EL (cell line): ENCODE measurements at regions not wholly inside any gene's neighbourhood (a gene's known extent, or its start where the extent isn't known, plus 50 kb on each side); places are given as distances from the start of the nearest gene placed in this dataset.

Experiments
- DNase-seq: peaks from one replicate; pipeline ENCODE4 v3.0.0-alpha.2; 2016

- DNase-seq, result no peak
Observed at GRCh38 chr2:122357998-122358397, 602.5 kb downstream of the TSN start.

- DNase-seq, result no peak
Observed at GRCh38 chr2:122358729-122359128, 603.3 kb downstream of the TSN start.

DNA sequence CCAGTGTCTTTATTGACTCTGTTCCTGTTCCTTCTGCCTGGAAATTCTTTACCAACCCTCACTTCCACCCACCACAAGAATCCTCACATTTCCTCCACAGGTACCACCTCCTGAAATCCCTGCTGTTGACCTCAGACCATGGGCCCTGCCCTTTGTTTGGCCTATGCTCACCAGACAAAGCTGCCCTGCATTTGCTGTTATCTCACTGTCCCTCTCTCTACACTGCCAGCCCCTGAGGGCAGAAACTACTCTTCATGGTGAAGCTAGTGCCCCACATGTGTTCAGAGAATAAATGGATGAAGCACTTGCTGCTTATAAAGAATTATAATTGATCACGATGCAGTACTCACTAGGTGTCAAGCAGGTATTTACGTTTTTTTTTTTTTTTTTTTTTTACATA is 608.4 kb downstream of the TSN start:
- DNase-seq, result no peak

DNA sequence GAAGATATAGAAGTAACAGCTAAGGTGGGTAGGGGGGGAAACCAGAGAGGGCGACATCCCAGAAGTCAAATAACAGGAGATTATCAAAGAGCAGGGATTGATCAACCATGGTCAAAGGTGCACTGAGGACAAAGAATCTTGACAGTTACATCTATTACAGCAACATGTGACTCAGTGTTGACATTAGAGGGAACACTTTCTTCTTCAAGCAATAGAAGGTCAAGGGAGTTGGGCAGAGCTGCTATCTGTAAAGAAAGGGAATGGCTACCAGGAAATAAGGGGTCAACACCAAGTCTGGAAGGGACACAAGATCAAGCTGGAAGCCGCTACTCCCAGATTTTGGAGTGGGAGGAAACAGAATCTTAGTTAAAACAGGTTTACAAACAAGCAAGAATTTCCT is 611.0 kb downstream of the TSN start:
- DNase-seq, result no peak

DNA sequence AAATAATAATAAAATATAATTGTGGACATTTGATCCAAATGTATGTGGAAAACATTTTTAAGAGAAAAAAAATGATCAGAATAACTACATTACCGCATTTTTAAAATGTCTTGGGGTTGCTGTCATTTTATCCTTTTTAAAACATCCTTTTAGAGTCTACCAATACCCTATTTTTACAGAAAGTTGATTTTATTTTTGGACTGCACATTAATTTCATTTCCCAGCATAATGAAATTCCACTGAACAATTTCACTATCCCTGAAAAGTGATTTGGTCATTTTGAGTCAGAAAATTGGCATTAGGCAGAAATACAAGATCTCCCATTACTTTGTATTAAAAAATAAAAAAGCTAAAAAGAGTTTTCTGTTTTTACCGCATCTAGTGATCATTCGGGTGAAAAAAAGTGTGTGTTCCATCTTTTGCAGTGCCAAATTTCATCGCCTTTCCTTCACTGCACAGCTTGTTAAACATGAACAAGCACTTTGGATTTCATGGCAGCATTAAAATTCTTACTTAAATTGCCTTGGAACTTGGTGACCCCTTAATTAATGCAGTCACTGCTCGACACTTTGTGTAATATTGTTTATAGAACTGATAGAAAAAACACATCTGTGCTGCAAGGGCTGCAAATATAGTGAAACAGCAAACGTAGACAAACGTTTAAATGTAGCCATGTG is 611.7 kb downstream of the TSN start:
- no peak for DNase-seq

DNA sequence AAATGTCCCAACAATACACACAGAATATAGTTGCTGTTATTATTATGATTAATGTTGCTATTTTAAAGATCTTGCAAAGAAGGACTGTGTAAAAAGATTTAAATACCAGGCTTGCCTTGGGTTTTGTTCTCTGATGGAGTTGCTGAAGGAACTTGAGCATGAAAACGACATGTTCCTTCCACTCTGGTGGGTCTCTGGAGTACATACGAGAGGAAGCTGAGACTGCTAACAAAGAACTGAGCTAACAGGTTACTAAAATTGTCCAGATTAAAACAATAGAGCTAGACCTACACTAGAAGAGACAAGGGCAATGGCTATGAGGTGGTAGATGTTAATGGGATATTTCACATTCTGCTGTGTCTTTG is 612.2 kb downstream of the TSN start:
- no peak for DNase-seq

GRCh38 chr2:122368576-122369243 is 613.3 kb downstream of the TSN start:
- no peak for DNase-seq

DNA sequence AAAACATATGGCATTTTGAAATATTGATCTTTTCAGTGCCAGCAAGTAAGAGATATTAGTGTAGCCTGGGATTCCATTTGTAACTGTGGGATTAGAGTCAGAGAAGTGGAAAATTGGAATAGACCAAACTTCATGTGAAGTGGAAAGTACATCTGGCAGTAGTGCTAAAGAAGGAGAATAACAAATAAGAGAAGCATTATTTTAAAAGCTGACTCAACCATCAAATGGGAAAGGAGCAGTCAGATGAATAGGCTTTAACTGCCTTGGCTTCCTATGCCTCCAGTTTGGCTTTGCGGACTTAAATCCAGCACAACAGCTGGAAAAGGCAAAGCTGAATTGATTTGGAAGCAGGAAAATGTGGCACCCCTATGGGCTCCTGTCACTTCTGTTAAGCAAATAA is 623.1 kb downstream of the TSN start:
- DNase-seq, result no peak

DNA sequence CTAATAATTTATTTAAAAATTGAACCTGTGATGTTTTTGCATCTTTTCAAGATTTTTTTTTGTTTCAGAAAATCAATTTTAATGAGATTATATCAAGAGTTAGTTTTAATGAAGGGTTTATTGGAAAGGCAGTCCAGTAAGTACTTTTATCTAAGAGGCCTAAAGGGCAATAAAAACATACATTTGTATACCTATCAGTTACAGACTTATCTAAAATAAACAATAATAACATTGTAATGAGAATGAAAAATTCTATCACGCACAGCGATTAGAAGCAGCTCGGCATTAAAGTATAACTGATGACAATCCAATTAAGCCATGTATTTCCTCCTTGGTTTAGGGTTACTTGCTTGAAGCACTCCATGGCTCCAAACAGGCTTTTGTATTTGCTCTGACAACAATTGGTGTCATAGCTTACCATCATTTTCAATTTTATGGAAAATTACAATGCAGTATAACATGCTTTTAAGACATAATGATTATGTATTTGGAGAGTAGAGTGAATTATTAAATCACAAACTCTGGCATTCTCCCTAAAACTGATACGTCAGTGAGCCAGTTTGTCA is 629.4 kb downstream of the TSN start:
- no peak for DNase-seq

DNA sequence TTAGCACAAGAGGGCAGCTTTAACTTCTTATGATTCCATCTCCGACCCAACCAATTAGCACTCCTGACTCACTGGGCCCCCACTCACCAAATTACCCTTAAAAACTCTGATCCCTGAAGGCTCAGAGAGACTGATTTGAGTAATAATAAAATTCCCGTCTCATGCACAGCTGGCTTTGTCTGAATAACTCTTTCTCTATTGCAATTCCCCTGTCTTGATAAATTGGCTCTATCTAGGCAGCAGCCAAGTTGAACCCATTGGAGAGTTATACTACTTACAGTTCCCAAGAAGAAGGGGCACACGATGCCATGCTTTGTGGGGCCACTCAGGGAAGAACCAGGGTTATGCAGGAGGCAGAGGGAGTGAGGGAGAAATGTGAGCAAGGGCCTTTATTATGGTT is 632.8 kb downstream of the TSN start:
- no peak for DNase-seq

- DNase-seq, result no peak
Observed at GRCh38 chr2:122389694-122390093, 634.2 kb downstream of the TSN start.

- no peak for DNase-seq
Observed at GRCh38 chr2:122390406-122390805, 635.0 kb downstream of the TSN start.

GRCh38 chr2:122391726-122392125 is 636.3 kb downstream of the TSN start:
- no peak for DNase-seq

DNA sequence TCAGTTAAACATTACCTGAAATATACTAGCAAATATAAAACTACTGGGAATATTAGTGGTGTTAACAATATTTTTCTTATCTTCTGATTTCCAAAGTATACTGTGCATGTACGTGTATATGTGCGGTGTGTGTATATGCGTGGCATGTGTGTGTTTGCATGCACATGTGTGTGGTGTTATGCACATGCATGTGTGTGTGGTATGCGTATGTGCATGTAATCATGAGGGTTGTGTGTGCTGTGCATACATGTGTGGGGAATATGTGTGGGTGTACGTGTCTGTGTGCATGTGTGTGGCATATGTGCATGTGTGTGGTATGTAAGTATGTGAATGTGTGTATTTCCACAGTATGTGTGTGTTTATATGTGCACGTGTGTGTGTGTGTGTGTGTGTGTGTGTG is 640.2 kb downstream of the TSN start:
- DNase-seq, result no peak

- DNase-seq, result no peak
Observed at GRCh38 chr2:122411231-122411630, 655.8 kb downstream of the TSN start.

DNA sequence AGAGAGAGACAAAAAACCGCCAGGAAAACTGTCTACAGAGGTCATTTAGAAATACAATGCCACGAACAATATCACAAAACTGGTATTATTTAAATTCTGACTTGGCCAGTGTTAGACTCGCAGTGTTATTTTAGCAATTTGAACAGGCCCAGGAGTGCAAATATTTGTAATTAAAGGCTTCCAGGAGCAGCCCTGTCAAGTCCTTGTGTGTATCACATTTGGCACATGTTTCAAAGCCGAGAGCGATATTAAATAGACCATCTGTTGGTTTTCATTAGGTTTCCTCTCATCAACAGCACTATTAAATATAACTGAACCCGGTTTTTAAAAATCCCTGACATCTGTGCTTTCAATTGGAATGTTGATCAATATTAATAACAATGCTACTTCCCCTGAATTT is 656.9 kb downstream of the TSN start:
- no peak for DNase-seq

- DNase-seq, result no peak
Observed at GRCh38 chr2:122414902-122415301, 659.5 kb downstream of the TSN start.

GRCh38 chr2:122417114-122417513 is 661.7 kb downstream of the TSN start:
- no peak for DNase-seq

- DNase-seq, result no peak
Observed at GRCh38 chr2:122421775-122422174, 666.3 kb downstream of the TSN start.

DNA sequence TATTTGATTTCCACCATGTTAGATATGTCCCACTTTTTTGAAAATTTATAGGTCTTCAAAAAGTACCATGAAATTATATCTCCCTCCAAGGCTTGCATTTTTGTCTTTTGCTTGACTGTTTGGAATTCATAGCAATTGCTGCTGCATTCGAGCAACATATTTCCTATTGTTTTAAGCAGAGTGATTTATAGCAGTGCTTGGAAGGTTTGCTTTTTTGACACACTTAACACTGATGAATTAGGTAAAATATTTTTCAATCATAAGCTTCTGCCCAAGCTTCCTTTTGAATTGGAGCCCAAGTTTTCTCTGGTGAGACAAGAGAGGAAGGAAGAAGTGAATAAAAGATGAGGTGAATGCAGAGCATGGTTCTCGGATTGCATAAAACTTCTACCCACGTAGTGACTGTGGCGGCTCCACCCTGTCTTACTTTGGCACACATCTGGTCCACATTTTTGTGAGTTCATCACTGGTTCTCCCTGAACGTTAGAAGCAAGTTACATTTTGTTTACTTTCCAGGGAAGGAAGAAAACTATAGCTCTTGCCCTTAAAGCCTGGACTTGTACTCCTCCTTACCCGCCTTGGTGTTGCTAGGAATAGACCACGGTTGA is 667.0 kb downstream of the TSN start:
- no peak for DNase-seq

DNA sequence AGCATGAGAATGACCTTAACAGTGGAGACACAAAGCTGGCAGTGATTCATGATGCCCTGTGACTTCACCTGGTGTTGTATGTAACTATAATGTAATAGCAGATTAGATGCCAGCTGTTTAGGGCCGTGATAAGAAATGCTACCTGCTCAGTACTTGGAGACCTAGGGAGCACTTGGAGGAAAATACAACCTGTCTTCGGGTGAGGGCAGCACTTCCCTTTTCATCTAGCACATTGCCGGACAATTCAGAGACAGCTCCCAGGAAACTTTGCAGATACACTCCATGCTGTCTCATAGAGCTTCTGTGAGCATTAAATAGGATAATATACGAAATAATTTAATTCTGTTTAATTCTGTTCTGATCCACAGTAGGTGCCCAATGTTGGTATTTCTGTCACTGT is 668.5 kb downstream of the TSN start:
- DNase-seq, result no peak

DNA sequence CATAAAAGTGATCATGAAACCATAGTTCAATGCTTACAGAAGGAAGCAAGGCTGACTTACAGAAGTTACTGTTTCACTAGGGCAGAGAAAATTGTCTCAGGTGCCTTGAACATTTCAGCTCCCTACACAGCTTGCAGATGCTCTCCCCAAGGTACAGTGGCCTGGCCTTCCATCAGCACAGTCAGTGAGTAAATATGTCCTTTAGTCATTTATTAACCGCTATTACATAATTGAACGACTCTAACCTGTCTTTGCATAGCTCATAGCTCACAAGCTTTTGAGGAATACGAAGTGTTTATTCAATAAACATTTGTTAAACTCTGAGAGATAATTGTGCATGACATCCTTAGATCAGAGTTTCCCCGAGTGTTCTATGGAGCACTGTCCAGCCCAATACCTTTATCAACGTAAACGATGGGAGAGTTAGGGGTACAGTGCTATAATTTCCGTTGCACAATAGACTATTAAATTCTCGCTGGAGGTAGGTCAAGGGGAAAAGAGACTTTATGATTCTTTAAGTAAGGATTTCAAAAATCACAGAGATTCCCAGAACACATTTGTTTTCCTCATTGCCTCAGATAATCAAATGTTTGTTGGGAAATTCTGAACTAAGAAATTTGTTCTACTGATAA is 677.8 kb downstream of the TSN start:
- no peak for DNase-seq

DNA sequence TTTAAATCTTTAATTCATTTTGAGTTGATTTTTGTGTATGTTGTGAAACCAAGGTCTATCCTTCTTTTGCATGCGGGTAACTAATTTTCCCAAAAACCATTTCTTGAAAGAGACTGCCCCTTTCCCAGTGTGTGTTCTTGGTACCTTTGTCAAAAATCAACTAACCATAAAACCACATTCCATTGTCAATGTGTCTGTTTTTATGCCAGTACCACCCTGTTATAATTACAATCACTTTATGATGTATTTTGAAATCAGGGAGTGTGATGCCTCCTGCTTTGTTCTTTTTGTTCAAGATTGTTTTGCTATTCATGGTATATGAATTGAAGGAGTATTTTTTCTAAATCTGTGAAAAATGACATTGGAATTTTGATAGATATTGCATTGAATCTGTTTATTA is 689.6 kb downstream of the TSN start:
- DNase-seq, result no peak

- DNase-seq, result no peak
Observed at GRCh38 chr2:122446761-122447160, 691.3 kb downstream of the TSN start.
